ENCODE measurements at regions not wholly inside any gene's neighbourhood (a gene's known extent, or its start where the extent isn't known, plus 50 kb on each side); places are given as distances from the start of the nearest gene placed in this dataset.

DNA sequence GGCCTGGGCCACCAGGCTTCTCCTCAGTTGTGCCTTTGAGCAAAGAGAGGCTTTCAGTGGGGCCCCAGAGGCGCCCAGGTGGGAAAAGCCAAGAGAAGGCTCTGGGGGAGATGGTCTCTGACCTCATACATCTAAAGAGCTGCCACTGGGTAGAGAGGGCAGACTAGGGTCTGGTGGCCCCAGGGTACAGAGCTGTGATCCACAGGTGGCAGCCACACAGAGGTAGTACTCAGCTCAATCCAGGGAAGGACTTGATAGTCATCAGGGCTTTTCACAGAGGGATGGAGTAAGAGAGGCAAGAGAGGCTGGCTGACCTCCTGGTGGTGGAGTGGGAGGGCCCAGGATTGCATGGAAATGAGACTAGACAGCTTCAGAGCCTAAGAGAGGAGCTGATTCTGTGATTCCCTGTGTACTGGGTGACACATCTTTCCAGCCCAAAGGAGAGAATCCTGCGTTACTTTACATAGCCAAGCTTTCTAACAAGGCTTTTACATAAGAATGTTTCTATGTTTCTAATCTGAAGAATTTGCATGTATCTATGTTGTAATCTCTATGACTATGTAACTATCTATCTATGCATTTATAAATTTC, 53.2 kb upstream of the PJA1 start:
- Mint-ChIP-seq H3K27me3 (no peaks in the 10 kb centered on the region), H3K36me3 (no peaks in the 10 kb centered on the region), H3K4me1 (no peaks in the 10 kb centered on the region), H3K9me3 (no peaks in the 10 kb centered on the region), H3K4me3 (no peak overlapping the region), H3K27ac (no peak overlapping the region)
- DNase-seq = no peak

DNA sequence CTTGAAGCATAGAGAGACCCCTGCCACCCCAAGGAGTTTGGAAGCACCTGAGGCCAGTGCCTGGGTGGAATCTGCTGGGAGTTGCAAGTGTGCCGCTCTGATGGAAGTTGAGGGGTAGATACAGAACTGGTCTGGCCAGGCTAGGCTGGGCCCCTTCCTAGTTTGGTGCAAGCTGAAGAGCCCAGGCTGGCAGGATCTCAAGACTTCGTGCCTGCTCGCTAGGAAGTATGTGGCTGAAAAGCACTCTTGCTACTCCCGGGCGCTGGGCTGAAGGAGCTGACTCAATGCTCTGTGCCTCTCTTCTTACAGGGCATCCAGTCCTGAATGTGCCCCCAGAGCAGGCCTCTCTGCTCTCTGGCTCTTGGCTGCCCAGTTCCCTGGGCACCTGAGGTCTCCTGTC, 51.7 kb upstream of the PJA1 start:
- Mint-ChIP-seq H3K27ac (no peak overlapping the region), H3K4me3 (no peak overlapping the region), H3K9me3 (no peaks in the 10 kb centered on the region), H3K4me1 (no peaks in the 10 kb centered on the region), H3K36me3 (no peaks in the 10 kb centered on the region), H3K27me3 (no peaks in the 10 kb centered on the region)
- no peak for DNase-seq

DNA sequence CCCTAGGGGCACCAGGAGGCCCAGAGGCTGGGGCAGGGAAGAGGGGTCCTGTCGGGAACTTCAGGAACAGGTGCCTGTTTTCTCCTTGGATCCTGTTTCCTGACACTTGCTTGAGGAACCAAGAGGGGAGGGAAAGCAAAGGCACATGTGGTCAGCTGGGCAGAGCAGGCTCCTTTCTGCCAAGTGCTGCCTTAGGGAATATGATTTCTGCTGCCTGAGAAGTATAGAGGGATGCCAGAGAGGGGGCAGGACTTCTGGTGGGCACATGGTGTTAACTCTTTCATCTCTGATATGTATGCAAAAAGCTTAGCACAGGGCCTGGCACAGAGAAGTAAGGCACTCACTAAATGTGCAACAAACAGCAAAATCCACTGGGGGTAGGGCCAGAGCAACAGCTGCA, 51.2 kb upstream of the PJA1 start:
- H3K27ac Mint-ChIP-seq = no peak overlapping the region
- no peak for DNase-seq
- no peaks in the 10 kb centered on the region for H3K36me3 Mint-ChIP-seq
- no peaks in the 10 kb centered on the region for H3K4me1 Mint-ChIP-seq
- no peaks in the 10 kb centered on the region for H3K27me3 Mint-ChIP-seq
- H3K9me3 Mint-ChIP-seq = no peaks in the 10 kb centered on the region
- no peak overlapping the region for H3K4me3 Mint-ChIP-seq

DNA sequence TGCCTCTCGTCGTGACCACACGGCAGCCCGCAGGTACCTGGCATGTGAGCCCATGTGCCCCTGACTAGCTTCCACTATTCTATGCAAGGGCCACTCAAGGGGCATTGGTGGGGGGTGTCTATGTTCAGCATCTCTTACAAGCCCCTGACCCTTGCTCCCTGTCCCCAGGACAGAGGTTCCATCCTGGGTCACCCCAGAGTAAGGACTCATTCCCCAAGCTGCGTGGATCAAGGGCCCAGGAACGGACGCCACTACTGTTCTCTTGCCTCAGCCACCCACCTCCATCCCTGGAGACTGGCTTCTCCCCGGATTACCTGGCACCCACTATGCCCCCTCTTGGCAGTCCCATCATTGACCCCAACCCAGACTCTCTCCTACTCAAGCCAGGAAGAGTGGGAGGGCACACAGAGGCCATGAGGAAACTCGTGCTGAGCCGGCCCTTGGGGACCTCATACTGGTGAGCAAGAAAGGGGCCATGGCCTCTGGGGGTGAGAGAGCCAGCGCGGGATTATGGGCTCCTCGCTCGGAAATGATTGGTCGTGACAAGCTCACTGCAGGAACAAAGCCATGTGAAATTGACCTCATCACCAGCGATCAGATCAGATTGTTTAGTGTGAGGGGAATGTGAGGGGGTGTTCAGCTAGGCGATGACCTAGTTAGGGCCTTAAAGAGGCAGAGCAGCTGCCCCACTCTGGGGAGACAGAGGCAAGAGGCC, 50.1 kb upstream of the PJA1 start:
- H3K27ac Mint-ChIP-seq = no peak overlapping the region
- H3K9me3 Mint-ChIP-seq = no peaks in the 10 kb centered on the region
- no peaks in the 10 kb centered on the region for H3K36me3 Mint-ChIP-seq
- no peak for DNase-seq
- no peaks in the 10 kb centered on the region for H3K4me1 Mint-ChIP-seq
- H3K27me3 Mint-ChIP-seq = no peaks in the 10 kb centered on the region
- no peak overlapping the region for H3K4me3 Mint-ChIP-seq

Measured in activated naive CD8-positive, alpha-beta T cell treated with anti-CD3 and anti-CD28 coated beads for 36 hours (primary cell).